NCI-H2227 (cell line): ENCODE measurements at regions not wholly inside any gene's neighbourhood (a gene's known extent, or its start where the extent isn't known, plus 50 kb on each side); places are given as distances from the start of the nearest gene placed in this dataset.
"Not testable (repeated sequence)": the region's sequence is repeated elsewhere in the genome, so short reads cannot be mapped to it uniquely, and the experiment has no call there.

Source experiments
- DNase-seq: peaks from one replicate; lab custom pipeline; 2025; ENCODE audit not compliant: unreplicated experiment; lab: John Stamatoyannopoulos, UW

DNA sequence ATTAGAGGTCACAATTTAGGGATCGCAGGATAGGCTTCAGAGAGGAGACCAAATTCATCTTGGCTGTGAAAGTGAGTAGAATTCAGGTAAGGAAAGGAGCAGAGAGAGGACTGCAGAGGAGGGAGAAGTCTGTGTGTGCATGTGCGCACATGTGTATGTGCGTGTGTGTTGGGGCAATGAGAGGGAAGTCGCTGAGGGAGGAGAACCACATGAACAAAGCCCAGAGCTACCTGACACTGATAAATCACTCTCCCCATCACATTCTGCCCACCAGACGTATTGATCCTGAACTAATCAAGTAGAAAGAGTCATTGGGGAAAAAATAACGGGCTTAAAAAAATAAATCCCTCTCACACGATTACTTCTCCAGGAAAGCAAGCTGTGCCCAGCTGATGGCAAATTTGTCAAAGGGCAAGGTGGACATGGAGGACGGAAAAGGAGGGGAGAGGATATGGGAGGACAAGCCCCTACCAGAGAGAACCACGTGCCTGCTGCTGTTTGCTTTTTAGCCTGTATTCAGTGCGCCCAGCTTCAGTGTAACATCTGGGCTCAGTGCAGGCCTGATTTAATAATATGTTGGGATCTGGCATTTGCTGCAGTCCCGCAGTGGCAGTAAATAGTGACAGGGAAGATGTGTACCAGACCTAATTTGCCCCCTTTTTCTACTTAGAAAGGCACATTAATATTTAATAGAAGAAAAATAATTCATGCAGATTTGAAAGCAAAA is 307.5 kb downstream of the C1D start:
- peak; percentile 36 for DNase-seq

DNA sequence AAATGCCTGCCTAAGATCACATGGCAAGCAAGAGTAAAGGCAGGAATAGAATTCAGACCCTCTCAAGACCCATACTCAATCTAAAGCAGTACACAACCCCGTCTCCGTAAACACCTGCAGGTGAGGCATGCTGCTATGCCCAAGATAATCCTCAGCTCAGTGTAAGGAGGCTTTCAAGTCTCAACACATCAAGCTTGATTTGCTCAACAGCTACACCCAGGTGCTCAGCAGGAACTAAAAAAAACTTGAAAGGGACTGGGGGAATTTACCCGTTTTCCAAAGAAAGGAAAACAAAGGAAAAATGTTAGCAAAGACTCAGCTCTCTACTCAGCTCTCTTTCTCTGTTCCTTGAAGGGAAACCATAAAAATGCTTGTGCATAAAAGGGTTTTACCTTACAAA is 301.8 kb downstream of the C1D start:
- no peak for DNase-seq

DNA sequence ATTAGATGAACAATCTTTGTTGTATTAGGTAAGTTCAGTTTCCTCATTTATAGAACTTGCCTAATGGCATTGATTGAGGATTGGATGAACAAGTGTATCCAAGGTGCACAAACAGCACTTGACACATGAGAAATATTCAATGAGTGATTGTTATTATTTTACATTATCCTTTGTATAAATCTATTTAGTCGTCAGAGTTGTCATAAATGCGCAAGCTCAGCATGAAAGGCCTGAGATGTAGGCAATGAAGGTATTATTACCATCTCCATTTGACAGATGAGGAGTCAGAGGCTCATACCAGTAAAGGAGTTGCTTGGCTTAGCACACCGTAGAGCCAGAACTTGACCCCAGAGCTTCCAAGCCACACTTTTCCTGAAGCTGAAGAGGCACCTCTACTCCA is 291.4 kb downstream of the C1D start:
- DNase-seq: no peak

GRCh38 chr2:67772216-67773170 is 290.3 kb downstream of the C1D start:
- DNase-seq: no peak

DNA sequence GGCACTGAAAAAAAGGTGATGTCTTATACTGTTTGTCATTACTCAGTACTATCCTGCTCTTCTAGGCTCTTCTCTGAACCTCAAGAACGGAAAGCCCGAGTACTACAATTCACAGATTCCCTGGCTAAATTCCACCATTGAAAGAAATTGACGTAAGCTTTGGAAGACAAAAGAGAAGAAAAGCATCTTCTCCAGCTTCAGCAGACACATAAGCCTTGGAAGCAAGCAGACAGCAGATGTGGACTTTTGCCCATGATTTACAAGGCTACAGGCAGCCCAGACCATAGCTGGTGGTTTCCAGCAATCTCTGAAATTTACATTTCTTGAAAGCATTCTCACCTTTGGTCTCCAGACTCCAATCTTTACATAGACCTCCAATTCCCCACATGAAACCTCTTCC is 289.0 kb downstream of the C1D start:
- DNase-seq: no peak

DNA sequence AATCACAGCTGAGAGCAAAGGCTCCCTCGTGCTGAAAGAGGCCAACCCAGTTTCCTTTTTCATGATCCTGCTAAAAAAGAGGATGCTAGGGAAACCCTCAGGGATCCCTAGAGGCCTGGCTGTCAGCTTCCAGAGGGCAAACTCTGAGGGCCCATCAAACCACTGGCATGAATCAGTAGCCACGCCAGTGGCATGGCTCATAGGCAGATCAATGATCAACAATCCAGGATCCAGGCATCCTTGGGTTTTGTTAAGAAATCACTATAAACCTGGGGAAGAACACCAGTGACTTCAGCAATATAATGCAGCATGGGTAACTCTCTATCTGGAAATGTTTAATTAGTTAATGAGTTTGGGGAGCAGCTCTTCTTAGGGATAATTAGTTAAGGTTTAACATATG is 286.5 kb downstream of the C1D start:
- no peak for DNase-seq

GRCh38 chr2:67777010-67777409 is 285.8 kb downstream of the C1D start:
- DNase-seq: no peak

- DNase-seq: no peak
These were observed 284.9 kb downstream of the C1D start for GRCh38 chr2:67777836-67778429.

- not testable (repeated sequence) for DNase-seq
These were observed 282.0 kb downstream of the C1D start for GRCh38 chr2:67780841-67781240.

DNA sequence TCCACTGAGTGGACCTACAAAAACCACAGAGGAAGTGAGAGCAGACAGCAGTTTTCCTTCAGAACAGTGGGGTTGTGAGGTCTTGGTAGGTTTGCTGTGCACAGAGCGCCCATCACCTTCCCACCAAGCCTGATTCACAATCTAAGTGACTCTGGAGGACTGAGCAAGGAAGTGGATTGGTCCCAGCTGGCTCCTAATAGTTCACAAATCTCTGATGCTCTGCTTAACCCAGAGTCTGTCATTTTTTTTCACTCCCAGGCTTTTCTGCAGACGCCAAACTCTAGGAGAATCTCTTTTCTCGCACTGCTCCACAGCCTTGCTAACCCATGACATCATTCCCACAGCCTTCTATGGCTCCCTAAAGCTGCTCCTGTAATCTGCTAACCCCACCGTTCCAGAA is 280.4 kb downstream of the C1D start:
- DNase-seq: no peak

- no peak for DNase-seq
These were observed 279.8 kb downstream of the C1D start for GRCh38 chr2:67783026-67783425.

GRCh38 chr2:67790622-67791021 is 272.2 kb downstream of the C1D start:
- no peak for DNase-seq

- no peak for DNase-seq
These were observed 270.6 kb downstream of the C1D start for GRCh38 chr2:67792191-67792590.

- no peak for DNase-seq
These were observed 270.1 kb downstream of the C1D start for GRCh38 chr2:67792681-67793091.

DNA sequence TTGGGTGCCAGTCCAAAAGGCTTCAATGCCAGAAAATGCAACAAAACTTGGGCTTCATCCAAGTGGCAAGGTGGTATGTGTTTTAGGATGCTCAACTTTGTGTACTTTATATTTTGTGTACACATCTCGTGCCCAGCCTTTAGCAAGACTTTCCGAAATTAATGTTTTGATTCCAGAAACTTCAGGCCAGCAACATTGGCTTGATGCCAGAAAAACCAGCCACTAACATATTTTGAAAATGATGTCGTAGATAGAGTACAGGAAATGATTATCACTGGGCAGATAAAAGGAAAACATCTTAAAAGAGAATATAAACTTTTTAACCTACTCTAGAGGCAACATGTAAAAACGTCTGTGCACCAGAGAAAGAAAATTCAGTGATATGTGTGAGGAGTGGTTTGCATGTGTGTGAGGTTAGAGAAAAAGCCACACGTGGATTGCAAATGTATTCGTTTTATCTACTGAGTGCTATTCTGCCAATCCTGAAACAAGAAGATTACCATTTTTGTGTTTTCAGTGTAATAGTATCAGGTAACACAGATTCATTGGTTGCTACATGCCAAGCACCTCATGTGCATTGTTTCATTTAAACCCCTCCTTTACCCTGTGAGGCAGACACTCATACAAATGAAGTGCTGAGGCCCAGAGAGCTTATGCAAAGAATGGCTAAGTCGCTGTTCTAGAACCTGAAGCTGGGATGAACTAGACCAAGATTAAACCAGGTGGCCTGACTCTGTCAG is 264.8 kb downstream of the C1D start:
- DNase-seq: no peak

DNA sequence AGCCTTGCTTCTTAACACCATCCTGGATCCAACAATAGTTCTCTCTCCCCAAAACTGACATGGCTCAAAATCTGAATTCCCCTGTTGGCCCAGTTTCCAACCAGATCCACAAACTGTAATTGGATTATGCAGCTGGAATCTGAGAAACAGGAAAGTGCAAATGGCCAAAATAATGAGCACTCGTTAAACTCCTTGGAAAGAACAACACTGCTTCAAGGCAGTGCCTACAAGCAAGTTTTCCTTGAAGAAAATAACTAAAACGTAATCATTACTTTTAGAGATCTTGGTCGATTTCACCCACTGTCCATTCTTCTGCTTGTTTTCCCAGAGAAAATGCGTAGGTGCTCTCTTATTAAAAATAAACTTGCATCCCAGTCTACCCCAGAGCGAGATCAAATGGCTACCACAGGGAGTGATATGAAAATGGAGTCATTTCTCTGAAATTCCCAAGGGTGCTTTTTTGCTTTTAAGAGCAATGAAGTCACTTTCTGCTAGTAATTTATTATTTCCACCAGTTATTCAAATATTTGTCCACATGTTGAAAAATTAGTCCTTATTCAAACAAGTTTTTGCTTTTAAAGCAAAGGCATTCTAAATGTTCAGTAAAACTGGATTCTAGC is 264.2 kb downstream of the C1D start:
- no peak for DNase-seq

- DNase-seq: no peak
These were observed 262.9 kb downstream of the C1D start for GRCh38 chr2:67799886-67800285.

DNA sequence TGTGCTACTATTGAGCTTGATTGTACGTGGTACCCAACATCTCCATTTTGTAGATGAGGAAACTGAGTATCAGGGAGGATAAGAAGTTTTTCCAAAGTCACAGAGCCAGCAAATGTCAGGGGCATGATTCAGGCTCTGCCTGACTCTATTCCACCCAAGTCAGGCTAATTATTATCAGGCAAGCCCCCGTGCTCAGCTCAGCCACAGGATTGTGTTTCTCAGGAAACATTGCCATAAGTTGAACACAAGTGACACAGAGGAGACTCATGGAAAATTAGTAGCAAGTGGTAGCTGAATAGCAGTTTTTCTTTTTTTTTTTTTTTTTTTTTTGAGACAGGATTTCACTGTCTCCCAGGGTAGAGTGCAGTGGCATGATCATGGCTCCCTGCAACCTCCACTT is 260.5 kb downstream of the C1D start:
- DNase-seq: no peak

- no peak for DNase-seq
These were observed 260.0 kb downstream of the C1D start for GRCh38 chr2:67802824-67803223.

GRCh38 chr2:67806816-67807215 is 256.0 kb downstream of the C1D start:
- DNase-seq: no peak

GRCh38 chr2:67808112-67808511 is 254.7 kb downstream of the C1D start:
- DNase-seq: no peak
